Sigmoid colon (tissue), 6 donors: ENCODE measurements at regions not wholly inside any gene's neighbourhood (a gene's known extent, or its start where the extent isn't known, plus 50 kb on each side); places are given as distances from the start of the nearest gene placed in this dataset.
A peak's percentile ranks its signal among the peaks of the same experiment; 100 is the strongest.

Source experiments
- DNase-seq: peaks from one replicate; pipeline ENCODE4 v3.0.0-alpha.2; 2019
- H3K27ac ChIP-seq, 4 donors: fragments of 200-600 bp; sonication (generic); one replicate each; pipeline ENCODE4 v1.5.1; 2016 to 2019; ENCODE audit warnings: mild to moderate bottlenecking in 1 of 4
- H3K27me3 ChIP-seq, 3 donors: fragments of 200-600 bp; sonication (generic); one replicate each; pipeline ENCODE4 v1.5.1; 2019; ENCODE audit warnings: mild to moderate bottlenecking in 1 of 3
- H3K36me3 ChIP-seq, 4 donors: fragments of 200-600 bp; sonication (generic); one replicate each; pipeline ENCODE4 v1.5.1; 2016 to 2019
- H3K4me1 ChIP-seq, 4 donors: fragments of 200-600 bp; sonication (generic); one replicate each; pipeline ENCODE4 v1.5.1; 2017 to 2019
- H3K4me3 ChIP-seq, 4 donors: fragments of 200-600 bp; sonication (generic); one replicate each; pipeline ENCODE4 v1.5.1; 2017 to 2019; ENCODE audit warnings: mild to moderate bottlenecking in 2 of 4, moderate library complexity in 1 of 4
- H3K9me3 ChIP-seq, 4 donors: fragments of 200-600 bp in 3 of 4; sonication (generic) in 3 of 4; one replicate each; pipeline versions ENCODE4 v1.5.1 to v1.6.1; 2013 to 2019
- CTCF ChIP-seq, 4 experiments: fragments of 450-650 bp in 3 of 4; fragments of 200-600 bp in 1 of 4; IDR thresholded peaks; one replicate each; pipeline ENCODE4 v1.5.1; 2016 to 2019; ENCODE audit warnings: antibody characterized with exemption in 4 of 4, mild to moderate bottlenecking in 3 of 4, moderate library complexity in 2 of 4
- EP300 ChIP-seq, 4 donors: sonication (generic); formaldehyde crosslinking; IDR thresholded peaks; one replicate each; pipeline ENCODE4 v1.6.1; 2017; ENCODE audit warnings: antibody characterized with exemption in 4 of 4
- POLR2A ChIP-seq, 2 donors: fragments of 450-650 bp; IDR thresholded peaks; one replicate each; pipeline ENCODE4 v1.6.1; 2016; ENCODE audit warnings: antibody characterized with exemption in 2 of 2, mild to moderate bottlenecking in 2 of 2, moderate library complexity in 2 of 2
- POLR2AphosphoS5 ChIP-seq, 4 donors: sonication (generic); formaldehyde crosslinking; IDR thresholded peaks; one replicate each; pipeline ENCODE4 v1.6.1; 2017; ENCODE audit warnings: antibody characterized with exemption in 4 of 4
- WGBS, 2 donors: extraction: QIAGEN DNeasy Blood & Tissue Kit; methylation state at CpG; one replicate each; pipeline ENCODE4 v1.1.7; 2013; 5-methylcytosine and 5-hydroxymethylcytosine counted together
- intact Hi-C: fragments of 100-400 bp; cut with DNase I; formaldehyde crosslinking; loops from one replicate; pipeline ENCODE4 v1.15.1; 2023
- donor health status: healthy with polysubstance abuse.
- donor health status: healthy.

GRCh38 chr22:27204280-27204679, 546.9 kb downstream of the MIAT start:
- Histone ChIP-seq H3K9me3 (no peaks in the 10 kb centered on the region), H3K36me3 (no peaks in the 10 kb centered on the region), H3K4me3 (no peak overlapping the region), H3K27me3 (no peaks in the 10 kb centered on the region), H3K4me1 (peaks cover 0 to 26% (median 17%) of the 10 kb centered on the region in 4 donors), H3K27ac (no peak overlapping the region)
- no peak for DNase-seq
- intact Hi-C loops: no loop called here
- WGBS, 2 donors: 80 to 89% methylated on average over 5 of the region's 5 CpGs
- TF ChIP-seq POLR2AphosphoS5 (IDR thresholded peaks at IDR 0.05) (no peak), CTCF (IDR thresholded peaks at IDR 0.05) (no peak), POLR2A (IDR thresholded peaks at IDR 0.05) (no peak), EP300 (IDR thresholded peaks at IDR 0.05) (no peak)

GRCh38 chr22:27204817-27205216, 547.4 kb downstream of the MIAT start:
- no peak for DNase-seq
- intact Hi-C loops: no loop called here
- Histone ChIP-seq H3K9me3 (no peaks in the 10 kb centered on the region), H3K4me1 (peaks cover 0 to 26% (median 17%) of the 10 kb centered on the region in 4 donors), H3K36me3 (no peaks in the 10 kb centered on the region), H3K4me3 (no peak overlapping the region), H3K27ac (no peak overlapping the region), H3K27me3 (no peaks in the 10 kb centered on the region)
- no peak for TF ChIP-seq POLR2AphosphoS5 (IDR thresholded peaks at IDR 0.05)
- TF ChIP-seq CTCF (IDR thresholded peaks at IDR 0.05): no peak
- no peak for TF ChIP-seq EP300 (IDR thresholded peaks at IDR 0.05)
- no peak for TF ChIP-seq POLR2A (IDR thresholded peaks at IDR 0.05)
- 94% methylated on average over 4 of the region's 4 CpGs for WGBS, 2 donors

- Histone ChIP-seq H3K4me3 (no peak overlapping the region), H3K4me1 (peaks cover 0 to 26% (median 17%) of the 10 kb centered on the region in 4 donors), H3K9me3 (no peaks in the 10 kb centered on the region), H3K27ac (peak overlapping the region in 2 of 4 donors; percentile 8 to 64), H3K36me3 (no peaks in the 10 kb centered on the region), H3K27me3 (no peaks in the 10 kb centered on the region)
- 57 to 70% methylated on average over 9 of the region's 9 CpGs for WGBS, 2 donors
- no peak for TF ChIP-seq POLR2AphosphoS5 (IDR thresholded peaks at IDR 0.05)
- TF ChIP-seq CTCF (IDR thresholded peaks at IDR 0.05): no peak
- TF ChIP-seq POLR2A (IDR thresholded peaks at IDR 0.05): no peak
- no peak for TF ChIP-seq EP300 (IDR thresholded peaks at IDR 0.05)
- DNase-seq: no peak
- intact Hi-C loops: no loop called here
Measured at GRCh38 chr22:27205492-27206373, 548.3 kb downstream of the MIAT start.

- Histone ChIP-seq H3K9me3 (no peaks in the 10 kb centered on the region), H3K27ac (peak overlapping the region in 2 of 4 donors; percentile 8 to 64), H3K4me1 (peaks cover 0 to 33% (median 18%) of the 10 kb centered on the region in 4 donors), H3K4me3 (no peak overlapping the region), H3K36me3 (no peaks in the 10 kb centered on the region), H3K27me3 (no peaks in the 10 kb centered on the region)
- no peak for DNase-seq
- intact Hi-C loops: no loop called here
- 69 to 79% methylated on average over 4 of the region's 4 CpGs for WGBS, 2 donors
- TF ChIP-seq CTCF (IDR thresholded peaks at IDR 0.05): no peak
- TF ChIP-seq POLR2A (IDR thresholded peaks at IDR 0.05): no peak
- TF ChIP-seq POLR2AphosphoS5 (IDR thresholded peaks at IDR 0.05): no peak
- TF ChIP-seq EP300 (IDR thresholded peaks at IDR 0.05): no peak
Measured at GRCh38 chr22:27206374-27207133, 549.2 kb downstream of the MIAT start.
